ENCODE measurements at regions not wholly inside any gene's neighbourhood (a gene's known extent, or its start where the extent isn't known, plus 50 kb on each side); places are given as distances from the start of the nearest gene placed in this dataset.

DNA sequence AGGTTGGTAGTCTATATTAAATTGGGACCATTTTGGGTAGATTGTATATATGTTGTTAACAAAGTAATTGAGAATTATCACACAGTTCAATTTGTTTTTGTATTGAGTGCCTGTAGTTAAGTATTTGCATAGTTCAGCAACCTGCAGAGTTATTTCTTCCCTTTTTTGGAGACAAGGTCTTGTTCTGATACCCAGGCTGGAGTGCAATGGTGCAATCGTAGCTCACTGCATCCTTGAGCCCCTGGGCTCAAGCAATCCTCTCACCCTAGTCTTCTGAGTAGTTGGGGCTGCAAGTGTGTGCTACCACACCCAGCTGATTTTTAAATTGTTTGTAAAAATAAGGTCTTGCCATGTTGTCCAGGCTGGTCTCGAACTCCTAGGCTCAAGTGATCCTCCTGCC is 250.5 kb downstream of the UTRN start:
- no peak for TF ChIP-seq EZH2 (IDR thresholded peaks at IDR 0.05; ENCODE audit: borderline replicate concordance, low read depth, low read length, poor library complexity, severe bottlenecking)
- TF ChIP-seq, protein P1, sequence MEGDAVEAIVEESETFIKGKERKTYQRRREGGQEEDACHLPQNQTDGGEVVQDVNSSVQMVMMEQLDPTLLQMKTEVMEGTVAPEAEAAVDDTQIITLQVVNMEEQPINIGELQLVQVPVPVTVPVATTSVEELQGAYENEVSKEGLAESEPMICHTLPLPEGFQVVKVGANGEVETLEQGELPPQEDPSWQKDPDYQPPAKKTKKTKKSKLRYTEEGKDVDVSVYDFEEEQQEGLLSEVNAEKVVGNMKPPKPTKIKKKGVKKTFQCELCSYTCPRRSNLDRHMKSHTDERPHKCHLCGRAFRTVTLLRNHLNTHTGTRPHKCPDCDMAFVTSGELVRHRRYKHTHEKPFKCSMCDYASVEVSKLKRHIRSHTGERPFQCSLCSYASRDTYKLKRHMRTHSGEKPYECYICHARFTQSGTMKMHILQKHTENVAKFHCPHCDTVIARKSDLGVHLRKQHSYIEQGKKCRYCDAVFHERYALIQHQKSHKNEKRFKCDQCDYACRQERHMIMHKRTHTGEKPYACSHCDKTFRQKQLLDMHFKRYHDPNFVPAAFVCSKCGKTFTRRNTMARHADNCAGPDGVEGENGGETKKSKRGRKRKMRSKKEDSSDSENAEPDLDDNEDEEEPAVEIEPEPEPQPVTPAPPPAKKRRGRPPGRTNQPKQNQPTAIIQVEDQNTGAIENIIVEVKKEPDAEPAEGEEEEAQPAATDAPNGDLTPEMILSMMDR (conservative IDR thresholded peaks at IDR 0.05; ENCODE audit: low read depth, low read length), result no peak
